Hepatocyte (in vitro differentiated cells): ENCODE measurements at regions not wholly inside any gene's neighbourhood (a gene's known extent, or its start where the extent isn't known, plus 50 kb on each side); places are given as distances from the start of the nearest gene placed in this dataset.

Experiments used
- EZH2 ChIP-seq: fragments of 200-600 bp; sonication (generic); IDR thresholded peaks from 2 replicates; pipeline ENCODE4 v1.6.1; 2016; ENCODE audit warnings: antibody characterized with exemption, mild to moderate bottlenecking, borderline replicate concordance
- EZH2phosphoT487 ChIP-seq: fragments of 200-600 bp; sonication (generic); IDR thresholded peaks from one replicate; pipeline ENCODE4 v1.6.1; 2018; ENCODE audit warnings: antibody characterized with exemption, mild to moderate bottlenecking, low read depth, moderate library complexity; ENCODE audit not compliant: unreplicated experiment, severe bottlenecking
- TF ChIP-seq, protein P1 (sequence below): fragments of 200-600 bp; sonication (generic); IDR thresholded peaks from 2 replicates; pipeline ENCODE4 v1.5.1; 2016; ENCODE audit warnings: antibody characterized with exemption, mild to moderate bottlenecking; ENCODE audit not compliant: poor library complexity

DNA sequence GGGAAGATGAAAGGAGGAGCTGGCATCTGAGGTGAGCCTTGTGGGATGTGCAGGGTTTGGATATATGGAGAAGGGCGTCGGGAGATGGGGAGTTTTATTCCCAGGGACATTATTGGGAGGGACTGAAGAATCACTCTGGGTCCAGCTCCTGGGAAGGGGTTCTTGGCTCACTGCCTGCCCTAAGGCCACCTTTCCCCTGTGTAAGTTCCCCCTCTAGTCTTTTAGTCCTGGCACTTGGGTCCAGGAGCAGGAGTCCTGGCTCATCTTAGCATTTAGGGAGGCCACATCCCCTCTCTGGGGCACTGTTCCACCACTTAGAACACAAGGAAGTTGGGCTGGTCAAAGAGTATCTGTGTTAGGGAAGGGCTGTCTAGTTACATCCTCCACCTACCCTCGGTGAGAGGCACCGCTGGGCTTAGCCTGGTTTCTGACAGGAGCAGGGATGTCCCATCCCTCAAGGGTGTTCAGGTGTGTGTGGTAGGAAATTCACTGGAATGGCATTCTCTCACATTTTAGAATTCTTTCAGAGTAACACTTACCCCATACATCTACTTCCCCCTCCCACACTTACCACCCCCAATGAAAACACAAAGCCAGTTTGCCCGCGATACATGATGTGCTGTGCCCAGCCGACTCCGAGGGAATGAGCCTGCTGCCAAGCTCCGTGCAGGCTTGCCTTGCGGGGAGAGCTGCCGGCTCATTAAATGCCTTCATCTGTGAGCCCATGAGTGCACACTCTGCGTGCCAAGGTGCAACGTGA is 86.7 kb downstream of the FAM43A start:
- TF ChIP-seq, protein P1, sequence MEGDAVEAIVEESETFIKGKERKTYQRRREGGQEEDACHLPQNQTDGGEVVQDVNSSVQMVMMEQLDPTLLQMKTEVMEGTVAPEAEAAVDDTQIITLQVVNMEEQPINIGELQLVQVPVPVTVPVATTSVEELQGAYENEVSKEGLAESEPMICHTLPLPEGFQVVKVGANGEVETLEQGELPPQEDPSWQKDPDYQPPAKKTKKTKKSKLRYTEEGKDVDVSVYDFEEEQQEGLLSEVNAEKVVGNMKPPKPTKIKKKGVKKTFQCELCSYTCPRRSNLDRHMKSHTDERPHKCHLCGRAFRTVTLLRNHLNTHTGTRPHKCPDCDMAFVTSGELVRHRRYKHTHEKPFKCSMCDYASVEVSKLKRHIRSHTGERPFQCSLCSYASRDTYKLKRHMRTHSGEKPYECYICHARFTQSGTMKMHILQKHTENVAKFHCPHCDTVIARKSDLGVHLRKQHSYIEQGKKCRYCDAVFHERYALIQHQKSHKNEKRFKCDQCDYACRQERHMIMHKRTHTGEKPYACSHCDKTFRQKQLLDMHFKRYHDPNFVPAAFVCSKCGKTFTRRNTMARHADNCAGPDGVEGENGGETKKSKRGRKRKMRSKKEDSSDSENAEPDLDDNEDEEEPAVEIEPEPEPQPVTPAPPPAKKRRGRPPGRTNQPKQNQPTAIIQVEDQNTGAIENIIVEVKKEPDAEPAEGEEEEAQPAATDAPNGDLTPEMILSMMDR: no peak
- TF ChIP-seq EZH2: no peak
- no peak for TF ChIP-seq EZH2phosphoT487
